PC-3 (cell line): ENCODE measurements at regions not wholly inside any gene's neighbourhood (a gene's known extent, or its start where the extent isn't known, plus 50 kb on each side); places are given as distances from the start of the nearest gene placed in this dataset.
"Not testable (repeated sequence)": the region's sequence is repeated elsewhere in the genome, so short reads cannot be mapped to it uniquely, and the experiment has no call there.

Experiments used
- ATAC-seq: fragments of 200-7000 bp; cut with Tn5 transposase; 2 replicates; pipeline ENCODE4 v1.9.1; 2020; ENCODE audit warnings: mild to moderate bottlenecking, moderate library complexity
- BruUV-seq: library from RNA; stranded (reverse); fragments of 400-500 nt; replicated peaks from 2 replicates; lab custom pipeline; 2021; lab: Mats Ljungman, UMichigan
- CTCF ChIA-PET: fragments of 300-600 bp; sonication (Branson Sonifier 250); formaldehyde crosslinking; loops from one replicate; lab custom pipeline; 2022; ENCODE audit warnings: antibody characterized with exemption; lab: Charles Lee
- POLR2A ChIA-PET: fragments of 300-600 bp; sonication (Branson Sonifier 250); formaldehyde crosslinking; loops from one replicate; lab custom pipeline; 2022; ENCODE audit warnings: antibody characterized with exemption; ENCODE audit not compliant: unreplicated experiment; lab: Charles Lee
- DNase-seq: peaks from one replicate; pipeline ENCODE4 v3.0.0-alpha.2; 2015
- H2AFZ ChIP-seq: fragments of 300-600 bp; sonication (generic); 2 replicates; pipeline ENCODE4 v1.6.0; 2016; ENCODE audit warnings: antibody characterized with exemption, low read length
- H3F3A ChIP-seq: fragments of 300-600 bp; sonication (generic); one replicate; pipeline ENCODE4 v1.6.0; 2017; ENCODE audit warnings: antibody characterized with exemption, low read length, control low read depth, mild to moderate bottlenecking; ENCODE audit not compliant: unreplicated experiment
- H3K27ac ChIP-seq: fragments of 300-600 bp; sonication (generic); 2 replicates; pipeline ENCODE4 v1.5.1; 2016; ENCODE audit warnings: mild to moderate bottlenecking, low read length
- H3K27me3 ChIP-seq: fragments of 300-600 bp; sonication (generic); 2 replicates; pipeline ENCODE4 v1.6.1; 2016; ENCODE audit warnings: low read length, mixed read lengths
- H3K36me3 ChIP-seq: fragments of 300-600 bp; sonication (generic); 2 replicates; pipeline ENCODE4 v1.6.1; 2016; ENCODE audit warnings: low read depth, mixed run types, low read length, mixed read lengths
- H3K4me1 ChIP-seq: fragments of 300-600 bp; sonication (generic); 2 replicates; pipeline ENCODE4 v1.5.1; 2016; ENCODE audit warnings: low read length; ENCODE audit not compliant: insufficient read depth
- H3K4me2 ChIP-seq: fragments of 300-600 bp; sonication (generic); 2 replicates; pipeline ENCODE4 v1.6.0; 2016; ENCODE audit warnings: low read length
- H3K4me3 ChIP-seq: fragments of 300-600 bp; sonication (generic); 2 replicates; pipeline ENCODE4 v1.5.1; 2016; ENCODE audit warnings: mild to moderate bottlenecking, low read length, mixed read lengths
- H3K79me2 ChIP-seq: fragments of 300-600 bp; sonication (generic); 2 replicates; pipeline ENCODE4 v1.6.1; 2017; ENCODE audit warnings: low read length, mixed read lengths
- H3K9ac ChIP-seq: fragments of 300-600 bp; sonication (generic); 2 replicates; pipeline ENCODE4 v1.6.0; 2016; ENCODE audit warnings: mild to moderate bottlenecking, low read length
- H3K9me2 ChIP-seq: fragments of 300-600 bp; sonication (generic); replicated peaks from 2 replicates; pipeline ENCODE4 v1.6.1; 2016; ENCODE audit warnings: mixed run types, low read length, mixed read lengths
- H3K9me3 ChIP-seq: fragments of 300-600 bp; sonication (generic); 2 replicates; pipeline ENCODE4 v1.6.1; 2016; ENCODE audit warnings: low read length, mixed read lengths
- H4K20me1 ChIP-seq: fragments of 300-600 bp; sonication (generic); 2 replicates; pipeline ENCODE4 v1.6.1; 2016; ENCODE audit warnings: low read length, mixed read lengths
- EZH2 ChIP-seq: fragments of 300-600 bp; sonication (generic); IDR thresholded peaks from one replicate; pipeline ENCODE4 v1.6.1; 2017; ENCODE audit warnings: antibody characterized with exemption, mild to moderate bottlenecking, low read length; ENCODE audit not compliant: unreplicated experiment
- EZH2phosphoT487 ChIP-seq: fragments of 300-600 bp; sonication (generic); IDR thresholded peaks from 2 replicates; pipeline ENCODE4 v1.6.1; 2018; ENCODE audit warnings: mild to moderate bottlenecking, antibody characterized with exemption, low read length, borderline replicate concordance
- intact Hi-C: fragments of 100-400 bp; cut with micrococcal nuclease; formaldehyde crosslinking; loops from 2 replicates; pipeline ENCODE4 v1.9.0; 2023
- TF ChIP-seq, protein P1 (sequence below): fragments of 300-600 bp; sonication (generic); conservative IDR thresholded peaks from 2 replicates; pipeline ENCODE4 v1.5.1; 2017; ENCODE audit warnings: antibody characterized with exemption, low read depth, mild to moderate bottlenecking, low read length

DNA sequence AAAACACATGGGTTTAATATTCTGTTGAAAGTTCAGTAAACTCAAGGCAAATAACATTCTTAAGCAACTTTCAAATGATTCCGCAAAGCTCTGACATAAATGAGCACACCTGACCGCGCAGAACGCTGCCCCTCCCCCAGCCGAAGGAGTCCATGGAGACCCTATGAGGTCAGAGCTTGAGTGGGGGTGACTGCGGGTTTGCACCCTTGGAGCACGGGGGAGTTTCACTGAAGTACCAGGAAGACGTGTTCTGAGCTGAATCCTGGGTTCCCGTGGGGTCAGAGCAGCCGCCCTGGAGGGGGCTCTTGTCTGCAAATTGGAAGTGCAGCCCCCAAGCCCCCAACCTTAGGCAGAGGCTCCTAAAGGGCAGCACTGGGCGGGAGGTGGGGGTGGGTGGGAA, 324.1 kb upstream of the SFSWAP start:
- DNase-seq: no peak
- ATAC-seq: no peak
- H3K79me2 ChIP-seq: no peaks in the 10 kb centered on the region
- peaks cover 51% of the 10 kb centered on the region for H3K27me3 ChIP-seq
- no peak overlapping the region for H3K9ac ChIP-seq
- H3K4me3 ChIP-seq: no peak overlapping the region
- no peaks in the 10 kb centered on the region for H3K36me3 ChIP-seq
- no peak overlapping the region for H3K27ac ChIP-seq
- H3K4me2 ChIP-seq: no peak overlapping the region
- H3K9me3 ChIP-seq: no peaks in the 10 kb centered on the region
- H2AFZ ChIP-seq: no peak overlapping the region
- H3K9me2 ChIP-seq: no peaks in the 10 kb centered on the region
- no peak for TF ChIP-seq EZH2phosphoT487
- no peak for TF ChIP-seq EZH2
- TF ChIP-seq, protein P1, sequence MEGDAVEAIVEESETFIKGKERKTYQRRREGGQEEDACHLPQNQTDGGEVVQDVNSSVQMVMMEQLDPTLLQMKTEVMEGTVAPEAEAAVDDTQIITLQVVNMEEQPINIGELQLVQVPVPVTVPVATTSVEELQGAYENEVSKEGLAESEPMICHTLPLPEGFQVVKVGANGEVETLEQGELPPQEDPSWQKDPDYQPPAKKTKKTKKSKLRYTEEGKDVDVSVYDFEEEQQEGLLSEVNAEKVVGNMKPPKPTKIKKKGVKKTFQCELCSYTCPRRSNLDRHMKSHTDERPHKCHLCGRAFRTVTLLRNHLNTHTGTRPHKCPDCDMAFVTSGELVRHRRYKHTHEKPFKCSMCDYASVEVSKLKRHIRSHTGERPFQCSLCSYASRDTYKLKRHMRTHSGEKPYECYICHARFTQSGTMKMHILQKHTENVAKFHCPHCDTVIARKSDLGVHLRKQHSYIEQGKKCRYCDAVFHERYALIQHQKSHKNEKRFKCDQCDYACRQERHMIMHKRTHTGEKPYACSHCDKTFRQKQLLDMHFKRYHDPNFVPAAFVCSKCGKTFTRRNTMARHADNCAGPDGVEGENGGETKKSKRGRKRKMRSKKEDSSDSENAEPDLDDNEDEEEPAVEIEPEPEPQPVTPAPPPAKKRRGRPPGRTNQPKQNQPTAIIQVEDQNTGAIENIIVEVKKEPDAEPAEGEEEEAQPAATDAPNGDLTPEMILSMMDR: no peak
- POLR2A ChIA-PET: no interaction called here
- H4K20me1 ChIP-seq: no peaks in the 10 kb centered on the region
- CTCF ChIA-PET: no interaction called here
- BruUV-seq: no TSS peak
- H3K4me1 ChIP-seq: no peaks in the 10 kb centered on the region
- H3F3A ChIP-seq: no peaks in the 10 kb centered on the region
- intact Hi-C loops: no loop called here

DNA sequence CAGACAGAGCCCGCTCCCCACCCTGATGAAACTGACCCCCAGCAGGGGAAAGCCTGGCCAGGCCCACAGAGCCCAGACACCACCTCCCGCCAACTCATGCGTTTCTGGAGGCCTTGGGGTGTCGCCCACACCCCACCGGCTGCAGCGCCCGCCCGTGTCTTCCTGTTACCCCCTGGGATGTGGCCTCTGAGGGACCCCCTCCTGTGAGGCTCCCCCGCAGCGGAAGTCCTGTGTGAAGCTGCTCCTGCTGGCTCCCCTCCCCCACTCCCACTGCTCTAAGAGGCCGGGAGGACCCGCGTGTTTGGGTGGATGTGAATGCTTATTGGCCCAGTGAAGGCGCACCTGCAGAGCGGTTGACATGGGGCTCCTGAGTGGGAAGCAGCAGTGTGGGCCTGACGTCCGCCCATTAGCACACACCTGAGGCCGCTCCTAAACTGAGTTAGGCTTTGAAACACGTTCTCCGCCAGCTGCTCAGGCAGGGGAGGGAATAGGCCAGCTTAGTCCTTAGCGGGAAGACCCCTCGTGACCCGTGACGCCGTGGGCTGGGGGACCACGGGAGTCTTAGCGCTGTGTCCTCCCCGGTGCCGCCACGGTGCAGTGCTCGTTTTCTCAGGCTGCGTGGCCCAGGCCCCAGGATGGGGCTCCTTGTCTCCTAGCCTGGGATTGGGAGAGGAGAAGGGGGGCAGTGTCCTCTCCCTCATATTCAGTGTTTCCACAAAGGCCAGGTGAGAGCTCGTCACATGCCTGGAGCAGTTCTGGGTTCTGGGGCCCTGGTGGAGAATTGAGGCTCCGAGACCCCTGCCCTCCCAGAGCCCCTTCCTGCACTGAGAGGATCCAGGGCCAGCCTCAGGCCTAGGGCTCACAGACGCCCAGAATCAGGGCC, 323.4 kb upstream of the SFSWAP start:
- CTCF ChIA-PET: no interaction called here
- no peaks in the 10 kb centered on the region for H3F3A ChIP-seq
- POLR2A ChIA-PET: no interaction called here
- H2AFZ ChIP-seq: no peak overlapping the region
- BruUV-seq: no TSS peak
- no peaks in the 10 kb centered on the region for H3K4me1 ChIP-seq
- intact Hi-C loops: no loop called here
- no peaks in the 10 kb centered on the region for H4K20me1 ChIP-seq
- no peak overlapping the region for H3K9ac ChIP-seq
- H3K9me3 ChIP-seq: no peaks in the 10 kb centered on the region
- DNase-seq: no peak
- no peak overlapping the region for H3K27ac ChIP-seq
- no peak overlapping the region for H3K4me3 ChIP-seq
- H3K79me2 ChIP-seq: no peaks in the 10 kb centered on the region
- TF ChIP-seq EZH2: no peak
- no peak for TF ChIP-seq EZH2phosphoT487
- TF ChIP-seq, protein P1: no peak
- peaks cover 49% of the 10 kb centered on the region for H3K27me3 ChIP-seq
- H3K9me2 ChIP-seq: no peaks in the 10 kb centered on the region
- ATAC-seq: no peak
- no peak overlapping the region for H3K4me2 ChIP-seq
- H3K36me3 ChIP-seq: no peaks in the 10 kb centered on the region

DNA sequence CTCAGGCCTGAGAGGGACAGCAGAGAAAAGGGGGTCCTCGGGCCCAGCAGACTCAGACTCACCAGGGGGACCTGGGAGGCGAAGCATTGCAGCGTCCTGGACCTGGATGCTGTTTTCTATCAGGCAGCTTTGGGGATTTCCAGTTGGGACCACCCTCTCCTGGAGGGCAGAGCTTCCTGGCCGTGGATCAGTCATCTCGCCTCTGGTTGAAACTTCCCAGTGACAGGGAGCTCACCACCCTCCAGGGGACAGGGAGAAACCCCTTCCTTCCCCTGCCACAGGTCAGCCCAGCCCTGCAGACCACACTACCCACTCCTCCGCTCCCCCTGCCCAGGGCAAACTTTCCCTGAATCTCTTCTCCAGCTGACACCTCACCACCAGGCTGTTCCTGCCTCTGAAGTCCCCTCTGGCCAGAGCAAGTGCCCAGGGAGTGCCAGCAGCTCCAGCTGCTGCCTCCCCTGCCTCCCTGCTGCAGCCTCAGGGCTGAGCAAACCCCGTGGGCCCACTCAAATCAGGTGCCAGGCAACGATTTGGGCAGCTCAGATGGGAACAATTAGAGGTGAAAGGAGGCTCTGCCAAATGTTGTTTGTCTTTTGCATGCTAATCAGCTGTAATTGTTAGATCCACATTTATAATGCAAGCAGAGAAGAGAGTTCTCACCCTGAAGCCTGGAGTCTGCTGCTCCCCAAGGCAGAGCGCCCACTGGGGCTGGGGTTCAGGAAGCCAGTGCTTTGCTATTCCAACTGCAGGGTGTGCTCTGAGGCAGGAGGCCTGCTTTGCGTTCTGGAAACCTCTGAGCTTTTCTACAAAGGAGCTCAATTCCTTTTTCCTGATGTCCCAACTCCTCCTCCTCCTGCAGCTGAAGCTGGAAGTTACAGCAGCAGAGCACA, 322.5 kb upstream of the SFSWAP start:
- H3F3A ChIP-seq, H3K36me3 ChIP-seq, BruUV-seq, H3K9me2 ChIP-seq, H3K4me1 ChIP-seq, H3K4me3 ChIP-seq, H2AFZ ChIP-seq, CTCF ChIA-PET, DNase-seq, H3K4me2 ChIP-seq, H4K20me1 ChIP-seq, intact Hi-C loops, H3K27ac ChIP-seq, ATAC-seq, H3K79me2 ChIP-seq, H3K9ac ChIP-seq, H3K9me3 ChIP-seq, POLR2A ChIA-PET: not testable (repeated sequence)
- H3K27me3 ChIP-seq: peaks cover 47% of the 10 kb centered on the region
